ENCODE measurements at regions not wholly inside any gene's neighbourhood (a gene's known extent, or its start where the extent isn't known, plus 50 kb on each side); places are given as distances from the start of the nearest gene placed in this dataset.
"Not testable (repeated sequence)": the region's sequence is repeated elsewhere in the genome, so short reads cannot be mapped to it uniquely, and the experiment has no call there.

- Mint-ChIP-seq H3K36me3 (peaks cover 3% of the 10 kb centered on the region), H3K27me3 (ENCODE audit: low read depth) (no peaks in the 10 kb centered on the region), H3K27ac (peak overlapping the region; percentile 7), H3K4me3 (no peak overlapping the region), H3K4me1 (peaks cover 5% of the 10 kb centered on the region), H3K9me3 (peaks cover 13% of the 10 kb centered on the region)
- no peak for DNase-seq (ENCODE audit: low spot score in 2 of 2, unreplicated experiment in 2 of 2)
- no peak for TF ChIP-seq CTCF (IDR thresholded peaks at IDR 0.05; ENCODE audit: unreplicated experiment)
Measured at GRCh38 chr21:27545754-27546349, 579.0 kb upstream of the ADAMTS5 start.

DNA sequence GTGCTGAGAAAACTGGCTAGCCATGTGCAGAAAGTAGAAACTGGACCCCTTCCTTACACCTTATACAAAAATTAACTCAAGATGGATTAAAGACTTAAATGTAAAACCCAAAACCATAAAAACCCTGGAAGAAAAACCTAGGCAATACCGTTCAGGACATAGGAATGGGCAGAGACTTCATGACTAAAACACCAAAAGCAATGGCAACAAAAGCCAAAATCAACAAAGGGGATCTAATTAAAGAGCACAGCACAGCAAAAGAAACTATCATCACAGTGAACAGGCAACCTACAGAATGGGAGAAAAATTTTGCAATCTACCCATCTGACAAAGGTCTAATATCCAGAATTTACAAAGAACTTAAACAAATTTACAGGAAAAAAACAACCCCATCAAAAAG, 575.2 kb upstream of the ADAMTS5 start:
- H3K4me1 Mint-ChIP-seq; H3K36me3 Mint-ChIP-seq; H3K27ac Mint-ChIP-seq; DNase-seq (ENCODE audit: low spot score in 2 of 2, unreplicated experiment in 2 of 2); H3K4me3 Mint-ChIP-seq; H3K27me3 Mint-ChIP-seq (ENCODE audit: low read depth): not testable (repeated sequence)
- H3K9me3 Mint-ChIP-seq, result peaks cover 21% of the 10 kb centered on the region

DNA sequence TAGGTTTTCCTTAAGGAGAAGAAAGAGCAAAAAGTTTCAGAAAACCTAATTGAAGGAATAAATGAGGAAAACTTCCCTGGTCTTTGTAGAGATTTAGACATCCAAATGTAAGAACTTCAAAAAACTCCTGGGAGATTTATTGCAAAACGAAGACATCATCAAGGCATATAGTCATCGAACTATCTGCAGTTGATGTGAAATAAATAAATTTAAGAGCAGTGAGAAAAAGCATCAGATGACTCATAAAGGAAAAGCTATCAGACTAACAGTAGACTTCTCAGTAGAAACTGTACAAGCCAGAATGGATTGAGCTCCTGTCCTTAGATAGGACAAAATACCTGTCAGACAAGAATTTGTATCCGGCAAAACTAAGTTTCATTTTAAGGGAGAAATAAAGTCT, 569.4 kb upstream of the ADAMTS5 start:
- Mint-ChIP-seq H3K9me3 (peaks cover 27% of the 10 kb centered on the region), H3K27me3 (ENCODE audit: low read depth) (no peaks in the 10 kb centered on the region), H3K36me3 (peaks cover 5% of the 10 kb centered on the region), H3K27ac (peak overlapping the region; percentile 50), H3K4me1 (peaks cover 22% of the 10 kb centered on the region), H3K4me3 (no peak overlapping the region)
- no peak for TF ChIP-seq CTCF (IDR thresholded peaks at IDR 0.05; ENCODE audit: unreplicated experiment)
- DNase-seq (ENCODE audit: low spot score in 2 of 2, unreplicated experiment in 2 of 2), result no peak

- H3K4me1 Mint-ChIP-seq, result peaks cover 22% of the 10 kb centered on the region
- no peaks in the 10 kb centered on the region for H3K27me3 Mint-ChIP-seq (ENCODE audit: low read depth)
- H3K36me3 Mint-ChIP-seq, result peaks cover 5% of the 10 kb centered on the region
- no peak overlapping the region for H3K27ac Mint-ChIP-seq
- H3K4me3 Mint-ChIP-seq, result no peak overlapping the region
- TF ChIP-seq CTCF (IDR thresholded peaks at IDR 0.05; ENCODE audit: unreplicated experiment), result no peak
- DNase-seq (ENCODE audit: low spot score in 2 of 2, unreplicated experiment in 2 of 2), result no peak
- peaks cover 24% of the 10 kb centered on the region for H3K9me3 Mint-ChIP-seq
Measured at GRCh38 chr21:27535188-27535587, 568.3 kb upstream of the ADAMTS5 start.

DNA sequence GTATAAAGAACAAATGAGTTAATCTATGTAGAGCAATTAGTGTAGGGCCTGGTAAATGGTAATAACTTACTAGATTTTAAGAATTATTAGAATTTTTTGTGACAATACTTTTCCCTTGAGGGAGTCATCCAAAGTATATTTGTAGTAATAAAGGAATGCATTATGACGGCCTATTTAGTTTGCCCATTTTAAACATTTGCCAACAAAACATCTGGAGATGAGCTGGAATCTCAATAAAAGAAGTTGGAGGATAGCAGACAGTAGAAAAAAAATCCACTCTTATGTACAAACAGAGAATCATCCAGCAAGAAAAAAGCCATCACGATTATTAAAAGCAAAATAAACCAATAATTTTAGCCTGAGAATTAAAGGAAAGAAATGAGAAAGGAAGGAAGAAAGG, 567.3 kb upstream of the ADAMTS5 start:
- Mint-ChIP-seq H3K4me3 (no peak overlapping the region), H3K9me3 (peaks cover 17% of the 10 kb centered on the region), H3K36me3 (peaks cover 5% of the 10 kb centered on the region), H3K27me3 (ENCODE audit: low read depth) (no peaks in the 10 kb centered on the region), H3K4me1 (peaks cover 22% of the 10 kb centered on the region), H3K27ac (no peak overlapping the region)
- no peak for DNase-seq (ENCODE audit: low spot score in 2 of 2, unreplicated experiment in 2 of 2)
- TF ChIP-seq CTCF (IDR thresholded peaks at IDR 0.05; ENCODE audit: unreplicated experiment), result no peak

DNA sequence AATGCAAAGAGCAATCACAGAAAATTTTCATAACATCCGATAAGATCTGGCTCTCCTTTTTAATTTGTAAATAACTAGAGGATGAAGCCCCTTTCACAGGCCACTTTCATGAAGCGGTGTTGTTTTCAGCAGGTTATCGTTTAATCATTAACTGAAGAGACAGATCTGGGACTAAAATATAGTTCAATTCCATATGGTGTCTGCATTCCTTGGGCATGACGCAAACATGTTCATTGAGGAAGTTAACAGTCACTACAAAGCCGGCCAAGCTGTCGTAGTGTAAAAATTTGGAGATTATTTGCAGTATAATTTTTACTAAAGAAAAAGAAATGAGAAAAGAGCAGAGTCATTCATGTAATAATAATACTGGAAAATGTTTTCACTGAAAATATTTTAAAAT, 565.2 kb upstream of the ADAMTS5 start:
- no peak for TF ChIP-seq CTCF (IDR thresholded peaks at IDR 0.05; ENCODE audit: unreplicated experiment)
- H3K9me3 Mint-ChIP-seq, result peaks cover 20% of the 10 kb centered on the region
- no peak overlapping the region for H3K4me3 Mint-ChIP-seq
- H3K4me1 Mint-ChIP-seq, result peaks cover 27% of the 10 kb centered on the region
- H3K27ac Mint-ChIP-seq, result peak overlapping the region; percentile 78
- no peaks in the 10 kb centered on the region for H3K27me3 Mint-ChIP-seq (ENCODE audit: low read depth)
- peak in 1 of 2 experiments; percentile 37 for DNase-seq (ENCODE audit: low spot score in 2 of 2, unreplicated experiment in 2 of 2)
- H3K36me3 Mint-ChIP-seq, result peaks cover 5% of the 10 kb centered on the region

All from mesothelial cell of epicardium (in vitro differentiated cells).